K562 (cell line): ENCODE measurements at regions not wholly inside any gene's neighbourhood (a gene's known extent, or its start where the extent isn't known, plus 50 kb on each side); places are given as distances from the start of the nearest gene placed in this dataset.

Source experiments
- ATAC-seq: fragments of 200-7000 bp; cut with Tn5 transposase; 3 replicates; pipeline ENCODE4 v1.9.1; 2020; ENCODE audit warnings: moderate library complexity
- BruUV-seq: library from RNA; stranded (reverse); fragments of 400-500 nt; replicated peaks from 2 replicates; lab custom pipeline; 2021; lab: Mats Ljungman, UMichigan
- CTCF ChIA-PET: fragments of 300-600 bp; formaldehyde crosslinking; extraction: SDS; loops from one replicate; lab custom pipeline; 2021; ENCODE audit warnings: low intra/inter-chr PET ratio; lab: Yijun Ruan, JAX
- POLR2A ChIA-PET: fragments of 300-600, 350-650 bp; sonication (Branson Sonifier 250); formaldehyde crosslinking; extraction: SDS; loops from one replicate; lab custom pipeline; 2021; ENCODE audit warnings: antibody characterized with exemption, inconsistent platforms; lab: Yijun Ruan, JAX
- DNase-seq, 4 experiments: peaks; one replicate each; pipeline versions ENCODE4 v3.0.0 to v3.0.0-alpha.2; 2011 to 2018; ENCODE audit warnings: low spot score in 3 of 4, mixed read lengths in 3 of 4; ENCODE audit errors: extremely low read depth in 1 of 4
- FAIRE-seq: peaks from 2 replicates; lab custom pipeline; 2011; peaks lifted over from hg19 to GRCh38; lab: Jason Lieb, UNC
- H2AFZ ChIP-seq: 2 replicates; pipeline ENCODE4 v1.6.0; 2011; ENCODE audit warnings: low read depth, low read length, control low read depth, inconsistent platforms
- H3K27ac ChIP-seq: fragments of 200-600 bp; 3 replicates; pipeline ENCODE4 v1.8.0; 2011; ENCODE audit warnings: low read depth, mild to moderate bottlenecking, control low read depth, inconsistent platforms, low read length, moderate library complexity, mixed read lengths; ENCODE audit errors: extremely low read depth
- H3K27me3 ChIP-seq, 2 experiments: fragments of 300-600 bp in 1 of 2; 2 replicates in 1 of 2; 3 replicates in 1 of 2; pipeline versions ENCODE4 v1.6.0 to v1.8.0; 2011; ENCODE audit warnings: inconsistent platforms in 2 of 2, low read length in 2 of 2, mild to moderate bottlenecking in 1 of 2, mixed read lengths in 1 of 2, moderate library complexity in 1 of 2; ENCODE audit not compliant: control insufficient read depth in 2 of 2, insufficient read depth in 2 of 2
- H3K36me3 ChIP-seq: fragments of 300-600 bp; 3 replicates; pipeline ENCODE4 v1.8.0; 2011; ENCODE audit warnings: mild to moderate bottlenecking, low read length, inconsistent platforms; ENCODE audit not compliant: control insufficient read depth, insufficient read depth
- H3K4me1 ChIP-seq, 2 experiments: fragments of 200-600 bp in 1 of 2; replicated peaks in 1 of 2; 2 replicates in 1 of 2; 3 replicates in 1 of 2; pipeline versions ENCODE4 v1.5.1 to v1.8.0; 2011; ENCODE audit warnings: inconsistent platforms in 2 of 2, low read length in 2 of 2, mild to moderate bottlenecking in 1 of 2, mixed read lengths in 1 of 2, moderate library complexity in 1 of 2; ENCODE audit not compliant: control insufficient read depth in 2 of 2, insufficient read depth in 2 of 2
- H3K4me2 ChIP-seq: 2 replicates; pipeline ENCODE4 v1.6.1; 2011; ENCODE audit warnings: low read length, control low read depth, inconsistent platforms, mixed read lengths; ENCODE audit not compliant: insufficient read depth
- H3K4me3 ChIP-seq: fragments of 200-600 bp; sonication (generic), shearing (Covaris generic); 2 replicates; pipeline ENCODE4 v1.5.1; 2016; ENCODE audit warnings: control low read depth, inconsistent platforms
- H3K79me2 ChIP-seq: fragments of 200-600 bp; 3 replicates; pipeline ENCODE4 v1.8.0; 2011; ENCODE audit warnings: low read length, inconsistent platforms; ENCODE audit not compliant: control insufficient read depth, insufficient read depth
- H3K9ac ChIP-seq, 2 experiments: 2 replicates each; pipeline versions ENCODE4 v1.6.0 to v1.6.1; 2011; ENCODE audit warnings: low read depth in 2 of 2, low read length in 2 of 2, control low read depth in 1 of 2, inconsistent platforms in 1 of 2, mild to moderate bottlenecking in 1 of 2, mixed read lengths in 1 of 2; ENCODE audit not compliant: insufficient read depth in 1 of 2
- H3K9me1 ChIP-seq: one replicate; pipeline ENCODE4 v1.6.0; 2011; ENCODE audit warnings: inconsistent platforms, mild to moderate bottlenecking, low read length, moderate library complexity; ENCODE audit not compliant: control insufficient read depth, insufficient read depth
- H3K9me3 ChIP-seq: replicated peaks from 2 replicates; pipeline ENCODE4 v1.5.1; 2011; ENCODE audit warnings: low read depth, low read length, inconsistent platforms; ENCODE audit not compliant: control insufficient read depth, insufficient read depth
- H4K20me1 ChIP-seq: replicated peaks from 2 replicates; pipeline ENCODE4 v1.6.1; 2011; ENCODE audit warnings: low read length, inconsistent platforms, mixed read lengths; ENCODE audit not compliant: control insufficient read depth, insufficient read depth
- CBFB ChIP-seq: sonication (generic); formaldehyde crosslinking; IDR thresholded peaks from 2 replicates; pipeline ENCODE4 v1.4.0; 2020; ENCODE audit warnings: mild to moderate bottlenecking, missing genetic modification reagents
- HDAC3 ChIP-seq: fragments of 450-650 bp; IDR thresholded peaks from 2 replicates; pipeline ENCODE4 v1.6.1; 2018; ENCODE audit warnings: borderline replicate concordance, mild to moderate bottlenecking, moderate library complexity; ENCODE audit not compliant: partially characterized antibody
- MAFG ChIP-seq: fragments of 450-650 bp; conservative IDR thresholded peaks from 2 replicates; pipeline ENCODE4 v1.6.1; 2016; ENCODE audit warnings: missing genetic modification characterization, missing compliant biosample characterization
- PHTF2 ChIP-seq: fragments of 250-450 bp; sonication (Bioruptor Pico); IDR thresholded peaks from 2 replicates; pipeline ENCODE4 v1.5.0; 2021; ENCODE audit warnings: mild to moderate bottlenecking
- POLR2A ChIP-seq: fragments of 450-650 bp; conservative IDR thresholded peaks from 2 replicates; pipeline ENCODE4 v1.6.1; 2016
- RBM34 ChIP-seq: fragments of 200-400 bp; formaldehyde crosslinking; IDR thresholded peaks from 2 replicates; pipeline ENCODE4 v1.6.1; 2018; ENCODE audit warnings: low read length, borderline replicate concordance; ENCODE audit not compliant: insufficient read depth
- SIX5 ChIP-seq, 2 experiments: IDR thresholded peaks; 2 replicates each; pipeline ENCODE4 v1.6.1; 2011; ENCODE audit warnings: low read length in 2 of 2, borderline replicate concordance in 1 of 2, low read depth in 1 of 2, mild to moderate bottlenecking in 1 of 2, moderate library complexity in 1 of 2; ENCODE audit not compliant: insufficient read depth in 1 of 2
- U2AF2 ChIP-seq: fragments of 200-400 bp; formaldehyde crosslinking; optimal IDR thresholded peaks from 2 replicates; pipeline ENCODE3; 2017; ENCODE audit warnings: low read depth, mild to moderate bottlenecking, low read length
- ZNF23 ChIP-seq: fragments of 250-450 bp; sonication (Bioruptor Pico); IDR thresholded peaks from 2 replicates; pipeline ENCODE4 v1.4.0; 2020; ENCODE audit warnings: mild to moderate bottlenecking
- ZNF75A ChIP-seq: fragments of 450-650 bp; formaldehyde crosslinking; IDR thresholded peaks from 2 replicates; pipeline ENCODE4 v1.4.0; 2020; ENCODE audit warnings: mild to moderate bottlenecking
- in situ Hi-C: fragments of 300-500 bp; cut with MboI; formaldehyde crosslinking; loops from 4 replicates; pipeline ENCODE4 v1.15.0; 2018; ENCODE audit warnings: inconsistent platforms, mixed read lengths
- intact Hi-C: fragments of 100-400 bp; cut with micrococcal nuclease; formaldehyde crosslinking; loops from 2 replicates; pipeline ENCODE4 v1.14.2; 2022
- TF ChIP-seq, protein P1 (sequence below): fragments of 450-650 bp; formaldehyde crosslinking; IDR thresholded peaks from 2 replicates; pipeline ENCODE4 v1.4.0; 2022; ENCODE audit warnings: missing genetic modification characterization
- TF ChIP-seq, protein P2 (sequence below): sonication (generic); formaldehyde crosslinking; IDR thresholded peaks from 2 replicates; pipeline ENCODE4 v1.8.1; 2023; ENCODE audit warnings: missing genetic modification reagents, mild to moderate bottlenecking, borderline replicate concordance
- TF ChIP-seq, protein P3 (sequence below): fragments of 450-650 bp; formaldehyde crosslinking; IDR thresholded peaks from 2 replicates; pipeline ENCODE4 v1.4.0; 2020; ENCODE audit warnings: mild to moderate bottlenecking, mixed read lengths
- TF ChIP-seq, protein P4 (sequence below): fragments of 200-800 bp; sonication (Bioruptor generic); IDR thresholded peaks from 2 replicates; pipeline ENCODE4 v1.6.1; 2017; ENCODE audit warnings: missing genetic modification characterization, missing compliant biosample characterization

DNA sequence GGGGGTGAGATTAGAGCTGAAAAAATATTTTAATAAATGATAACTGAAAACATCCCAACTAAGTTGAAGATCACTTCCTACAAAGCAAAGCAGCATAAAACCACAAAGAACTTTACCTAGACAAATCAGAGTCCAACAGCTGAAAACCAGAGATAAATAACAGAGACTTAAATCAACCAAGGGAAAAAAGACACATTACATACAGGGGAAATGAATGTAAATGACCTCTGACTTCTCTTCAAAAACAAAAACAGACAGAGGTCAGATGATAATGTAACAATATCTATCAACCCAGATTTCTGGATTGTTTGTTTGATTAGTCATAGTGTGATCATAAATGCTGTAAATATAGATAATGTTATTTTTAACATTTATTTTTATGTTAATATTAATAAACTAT, 782.8 kb downstream of the TFAP2A start:
- BruUV-seq = no TSS peak
- no peak for FAIRE-seq
- POLR2A ChIA-PET = no interaction called here
- CTCF ChIA-PET = no interaction called here
- H3K79me2 ChIP-seq = no peaks in the 10 kb centered on the region
- ATAC-seq = no peak
- no peak overlapping the region for H3K4me2 ChIP-seq
- in situ Hi-C loops (no loop called here), intact Hi-C loops (no loop called here)
- peaks cover 2% of the 10 kb centered on the region for H3K9me3 ChIP-seq
- no peaks in the 10 kb centered on the region for H4K20me1 ChIP-seq
- DNase-seq = no peak
- no peaks in the 10 kb centered on the region for H3K9me1 ChIP-seq
- no peaks in the 10 kb centered on the region for H3K27me3 ChIP-seq
- H3K4me1 ChIP-seq = no peaks in the 10 kb centered on the region
- no peaks in the 10 kb centered on the region for H3K36me3 ChIP-seq
- no peak overlapping the region for H3K27ac ChIP-seq
- no peak overlapping the region for H2AFZ ChIP-seq
- no peak overlapping the region for H3K4me3 ChIP-seq
- H3K9ac ChIP-seq = no peak overlapping the region
- no peak for TF ChIP-seq POLR2A
- TF ChIP-seq MAFG (tag) = no peak
- no peak for TF ChIP-seq HDAC3
- TF ChIP-seq RBM34 = no peak
- no peak for TF ChIP-seq ZNF23 (CRISPR knock-in tag)
- no peak for TF ChIP-seq SIX5 (IDR thresholded peaks at IDR 0.05; ENCODE audit: borderline replicate concordance in 1 of 2, insufficient read depth in 1 of 2, low read depth in 1 of 2, low read length in 2 of 2)
- TF ChIP-seq, protein P1, sequence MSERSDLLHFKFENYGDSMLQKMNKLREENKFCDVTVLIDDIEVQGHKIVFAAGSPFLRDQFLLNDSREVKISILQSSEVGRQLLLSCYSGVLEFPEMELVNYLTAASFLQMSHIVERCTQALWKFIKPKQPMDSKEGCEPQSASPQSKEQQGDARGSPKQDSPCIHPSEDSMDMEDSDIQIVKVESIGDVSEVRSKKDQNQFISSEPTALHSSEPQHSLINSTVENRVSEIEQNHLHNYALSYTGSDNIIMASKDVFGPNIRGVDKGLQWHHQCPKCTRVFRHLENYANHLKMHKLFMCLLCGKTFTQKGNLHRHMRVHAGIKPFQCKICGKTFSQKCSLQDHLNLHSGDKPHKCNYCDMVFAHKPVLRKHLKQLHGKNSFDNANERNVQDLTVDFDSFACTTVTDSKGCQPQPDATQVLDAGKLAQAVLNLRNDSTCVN (CRISPR knock-in tag) = no peak
- no peak for TF ChIP-seq PHTF2 (CRISPR knock-in tag)
- TF ChIP-seq U2AF2 = no peak
- TF ChIP-seq, protein P2, sequence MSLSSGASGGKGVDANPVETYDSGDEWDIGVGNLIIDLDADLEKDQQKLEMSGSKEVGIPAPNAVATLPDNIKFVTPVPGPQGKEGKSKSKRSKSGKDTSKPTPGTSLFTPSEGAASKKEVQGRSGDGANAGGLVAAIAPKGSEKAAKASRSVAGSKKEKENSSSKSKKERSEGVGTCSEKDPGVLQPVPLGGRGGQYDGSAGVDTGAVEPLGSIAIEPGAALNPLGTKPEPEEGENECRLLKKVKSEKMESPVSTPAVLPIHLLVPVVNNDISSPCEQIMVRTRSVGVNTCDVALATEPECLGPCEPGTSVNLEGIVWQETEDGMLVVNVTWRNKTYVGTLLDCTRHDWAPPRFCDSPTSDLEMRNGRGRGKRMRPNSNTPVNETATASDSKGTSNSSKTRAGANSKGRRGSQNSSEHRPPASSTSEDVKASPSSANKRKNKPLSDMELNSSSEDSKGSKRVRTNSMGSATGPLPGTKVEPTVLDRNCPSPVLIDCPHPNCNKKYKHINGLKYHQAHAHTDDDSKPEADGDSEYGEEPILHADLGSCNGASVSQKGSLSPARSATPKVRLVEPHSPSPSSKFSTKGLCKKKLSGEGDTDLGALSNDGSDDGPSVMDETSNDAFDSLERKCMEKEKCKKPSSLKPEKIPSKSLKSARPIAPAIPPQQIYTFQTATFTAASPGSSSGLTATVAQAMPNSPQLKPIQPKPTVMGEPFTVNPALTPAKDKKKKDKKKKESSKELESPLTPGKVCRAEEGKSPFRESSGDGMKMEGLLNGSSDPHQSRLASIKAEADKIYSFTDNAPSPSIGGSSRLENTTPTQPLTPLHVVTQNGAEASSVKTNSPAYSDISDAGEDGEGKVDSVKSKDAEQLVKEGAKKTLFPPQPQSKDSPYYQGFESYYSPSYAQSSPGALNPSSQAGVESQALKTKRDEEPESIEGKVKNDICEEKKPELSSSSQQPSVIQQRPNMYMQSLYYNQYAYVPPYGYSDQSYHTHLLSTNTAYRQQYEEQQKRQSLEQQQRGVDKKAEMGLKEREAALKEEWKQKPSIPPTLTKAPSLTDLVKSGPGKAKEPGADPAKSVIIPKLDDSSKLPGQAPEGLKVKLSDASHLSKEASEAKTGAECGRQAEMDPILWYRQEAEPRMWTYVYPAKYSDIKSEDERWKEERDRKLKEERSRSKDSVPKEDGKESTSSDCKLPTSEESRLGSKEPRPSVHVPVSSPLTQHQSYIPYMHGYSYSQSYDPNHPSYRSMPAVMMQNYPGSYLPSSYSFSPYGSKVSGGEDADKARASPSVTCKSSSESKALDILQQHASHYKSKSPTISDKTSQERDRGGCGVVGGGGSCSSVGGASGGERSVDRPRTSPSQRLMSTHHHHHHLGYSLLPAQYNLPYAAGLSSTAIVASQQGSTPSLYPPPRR (CRISPR knock-in tag) = no peak
- TF ChIP-seq, protein P3, sequence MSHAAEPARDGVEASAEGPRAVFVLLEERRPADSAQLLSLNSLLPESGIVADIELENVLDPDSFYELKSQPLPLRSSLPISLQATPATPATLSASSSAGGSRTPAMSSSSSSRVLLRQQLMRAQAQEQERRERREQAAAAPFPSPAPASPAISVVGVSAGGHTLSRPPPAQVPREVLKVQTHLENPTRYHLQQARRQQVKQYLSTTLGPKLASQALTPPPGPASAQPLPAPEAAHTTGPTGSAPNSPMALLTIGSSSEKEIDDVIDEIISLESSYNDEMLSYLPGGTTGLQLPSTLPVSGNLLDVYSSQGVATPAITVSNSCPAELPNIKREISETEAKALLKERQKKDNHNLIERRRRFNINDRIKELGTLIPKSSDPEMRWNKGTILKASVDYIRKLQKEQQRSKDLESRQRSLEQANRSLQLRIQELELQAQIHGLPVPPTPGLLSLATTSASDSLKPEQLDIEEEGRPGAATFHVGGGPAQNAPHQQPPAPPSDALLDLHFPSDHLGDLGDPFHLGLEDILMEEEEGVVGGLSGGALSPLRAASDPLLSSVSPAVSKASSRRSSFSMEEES (CRISPR knock-in tag) = no peak
- no peak for TF ChIP-seq CBFB (CRISPR knock-in tag)
- TF ChIP-seq ZNF75A (CRISPR knock-in tag) = no peak
- TF ChIP-seq, protein P4, sequence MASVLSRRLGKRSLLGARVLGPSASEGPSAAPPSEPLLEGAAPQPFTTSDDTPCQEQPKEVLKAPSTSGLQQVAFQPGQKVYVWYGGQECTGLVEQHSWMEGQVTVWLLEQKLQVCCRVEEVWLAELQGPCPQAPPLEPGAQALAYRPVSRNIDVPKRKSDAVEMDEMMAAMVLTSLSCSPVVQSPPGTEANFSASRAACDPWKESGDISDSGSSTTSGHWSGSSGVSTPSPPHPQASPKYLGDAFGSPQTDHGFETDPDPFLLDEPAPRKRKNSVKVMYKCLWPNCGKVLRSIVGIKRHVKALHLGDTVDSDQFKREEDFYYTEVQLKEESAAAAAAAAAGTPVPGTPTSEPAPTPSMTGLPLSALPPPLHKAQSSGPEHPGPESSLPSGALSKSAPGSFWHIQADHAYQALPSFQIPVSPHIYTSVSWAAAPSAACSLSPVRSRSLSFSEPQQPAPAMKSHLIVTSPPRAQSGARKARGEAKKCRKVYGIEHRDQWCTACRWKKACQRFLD (CRISPR knock-in tag) = no peak
